Prostate gland (tissue), 2 donors: ENCODE measurements at regions not wholly inside any gene's neighbourhood (a gene's known extent, or its start where the extent isn't known, plus 50 kb on each side); places are given as distances from the start of the nearest gene placed in this dataset.

Source experiments
- CTCF ChIP-seq, 4 experiments: fragments of 200-600 bp in 2 of 4; fragments of 450-650 bp in 2 of 4; sonication (generic) in 2 of 4; IDR thresholded peaks; 1 replicate in 3 of 4; 2 replicates in 1 of 4; pipeline ENCODE4 v1.5.1; 2016 to 2019; ENCODE audit warnings: antibody characterized with exemption in 4 of 4, mild to moderate bottlenecking in 2 of 4, moderate library complexity in 2 of 4
- POLR2A ChIP-seq: fragments of 450-650 bp; IDR thresholded peaks from one replicate; pipeline ENCODE4 v1.6.1; 2016; ENCODE audit warnings: antibody characterized with exemption, mild to moderate bottlenecking

DNA sequence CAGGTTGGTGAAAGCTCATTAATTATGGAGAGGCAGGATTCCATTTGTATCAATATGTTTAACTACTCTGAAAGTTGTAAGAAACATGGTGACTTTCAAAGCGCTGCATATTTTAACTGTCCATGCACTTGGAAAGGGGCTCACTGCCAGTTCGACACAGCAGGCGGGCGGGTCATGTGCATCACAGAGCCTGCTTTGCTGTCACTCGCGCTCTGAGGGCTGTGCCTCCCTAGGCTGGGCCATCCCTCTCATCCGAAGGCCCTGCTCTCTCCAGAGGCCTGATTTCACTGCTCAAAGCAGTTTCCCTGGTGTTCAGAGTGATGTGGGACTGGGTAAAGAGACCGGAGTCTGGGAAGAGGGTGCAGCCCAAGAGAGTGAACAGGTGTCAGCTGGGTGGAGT, 422.0 kb upstream of the MON1B start:
- TF ChIP-seq POLR2A (no peak), CTCF (IDR thresholded peaks at IDR 0.05) (no peak)
